ENCODE measurements at regions not wholly inside any gene's neighbourhood (a gene's known extent, or its start where the extent isn't known, plus 50 kb on each side); places are given as distances from the start of the nearest gene placed in this dataset.

DNA sequence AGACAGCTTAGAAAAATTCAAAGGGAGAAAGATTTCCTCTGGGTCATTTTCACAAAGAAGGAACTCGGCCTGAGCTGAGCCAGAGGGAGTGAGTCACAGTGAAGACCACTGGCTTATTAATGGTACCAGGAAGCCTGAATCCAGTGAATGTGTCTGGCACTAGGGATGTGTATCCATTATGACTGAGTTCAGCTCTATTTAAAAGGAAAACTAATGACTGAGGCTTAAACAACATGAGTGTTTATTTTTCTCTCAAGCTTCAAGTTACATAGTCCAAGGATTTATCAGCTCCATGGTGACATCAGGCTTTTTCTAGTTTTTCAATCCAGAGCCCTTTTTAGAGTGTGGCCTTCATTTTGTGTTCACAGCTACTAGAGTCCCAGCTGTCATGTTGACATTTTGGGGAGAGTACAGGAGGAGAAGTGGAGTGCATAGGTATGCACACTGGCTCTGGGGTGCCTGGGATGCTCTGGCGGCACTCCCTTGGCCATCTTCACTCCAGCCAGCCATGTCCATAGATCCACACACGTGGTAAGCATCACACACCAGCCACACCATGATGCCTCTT, 159.5 kb upstream of the ERCC6L2 start:
- TF ChIP-seq, protein P1, sequence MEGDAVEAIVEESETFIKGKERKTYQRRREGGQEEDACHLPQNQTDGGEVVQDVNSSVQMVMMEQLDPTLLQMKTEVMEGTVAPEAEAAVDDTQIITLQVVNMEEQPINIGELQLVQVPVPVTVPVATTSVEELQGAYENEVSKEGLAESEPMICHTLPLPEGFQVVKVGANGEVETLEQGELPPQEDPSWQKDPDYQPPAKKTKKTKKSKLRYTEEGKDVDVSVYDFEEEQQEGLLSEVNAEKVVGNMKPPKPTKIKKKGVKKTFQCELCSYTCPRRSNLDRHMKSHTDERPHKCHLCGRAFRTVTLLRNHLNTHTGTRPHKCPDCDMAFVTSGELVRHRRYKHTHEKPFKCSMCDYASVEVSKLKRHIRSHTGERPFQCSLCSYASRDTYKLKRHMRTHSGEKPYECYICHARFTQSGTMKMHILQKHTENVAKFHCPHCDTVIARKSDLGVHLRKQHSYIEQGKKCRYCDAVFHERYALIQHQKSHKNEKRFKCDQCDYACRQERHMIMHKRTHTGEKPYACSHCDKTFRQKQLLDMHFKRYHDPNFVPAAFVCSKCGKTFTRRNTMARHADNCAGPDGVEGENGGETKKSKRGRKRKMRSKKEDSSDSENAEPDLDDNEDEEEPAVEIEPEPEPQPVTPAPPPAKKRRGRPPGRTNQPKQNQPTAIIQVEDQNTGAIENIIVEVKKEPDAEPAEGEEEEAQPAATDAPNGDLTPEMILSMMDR (IDR thresholded peaks at IDR 0.05): no peak
- TF ChIP-seq POLR2A (IDR thresholded peaks at IDR 0.05): no peak
- TF ChIP-seq EP300 (IDR thresholded peaks at IDR 0.05): no peak
